AG04449 (cell line): ENCODE measurements at regions not wholly inside any gene's neighbourhood (a gene's known extent, or its start where the extent isn't known, plus 50 kb on each side); places are given as distances from the start of the nearest gene placed in this dataset.

Source experiments
- CTCF ChIA-PET: fragments of 350-600 bp; formaldehyde crosslinking; extraction: SDS; loops from one replicate; lab custom pipeline; 2021; ENCODE audit warnings: antibody characterized with exemption; lab: Yijun Ruan, JAX
- POLR2A ChIA-PET: fragments of 400-600, 350-600 bp; formaldehyde crosslinking; extraction: SDS; loops from one replicate; lab custom pipeline; 2020; ENCODE audit warnings: antibody characterized with exemption, inconsistent platforms; lab: Yijun Ruan, JAX
- DNase-seq: peaks from one replicate; pipeline ENCODE4 v3.0.0-alpha.2; 2010; ENCODE audit warnings: low read depth, low spot score
- H3K4me3 ChIP-seq: 2 replicates; pipeline ENCODE4 v1.5.1; 2011; ENCODE audit warnings: low read depth, mild to moderate bottlenecking, control low read depth, low read length
- TF ChIP-seq, protein P1 (sequence below): IDR thresholded peaks from one replicate; pipeline ENCODE4 v1.5.1; 2011; ENCODE audit warnings: mild to moderate bottlenecking, moderate library complexity, low read length, control low read depth, inconsistent platforms; ENCODE audit not compliant: insufficient read depth; ENCODE audit errors: missing control alignments

DNA sequence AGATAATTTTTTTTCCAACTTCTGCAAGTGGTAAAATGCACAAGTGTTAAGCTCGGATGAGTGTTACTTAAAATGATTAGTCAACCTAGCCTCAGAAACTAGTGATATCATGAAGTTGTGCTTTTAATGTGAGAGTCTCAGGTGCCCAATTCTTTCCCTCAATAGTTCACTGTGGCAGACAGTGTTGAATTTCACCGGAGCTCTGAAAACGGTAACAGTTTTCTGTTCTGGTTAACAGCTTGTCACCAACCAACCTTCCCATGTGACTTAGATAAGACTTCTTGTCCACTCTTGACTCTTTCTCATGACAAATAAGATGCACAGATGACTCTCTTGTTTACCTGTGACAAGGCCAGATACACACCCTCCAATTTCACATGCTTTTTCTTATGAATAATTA, 125.5 kb downstream of the OSTF1 start:
- TF ChIP-seq, protein P1, sequence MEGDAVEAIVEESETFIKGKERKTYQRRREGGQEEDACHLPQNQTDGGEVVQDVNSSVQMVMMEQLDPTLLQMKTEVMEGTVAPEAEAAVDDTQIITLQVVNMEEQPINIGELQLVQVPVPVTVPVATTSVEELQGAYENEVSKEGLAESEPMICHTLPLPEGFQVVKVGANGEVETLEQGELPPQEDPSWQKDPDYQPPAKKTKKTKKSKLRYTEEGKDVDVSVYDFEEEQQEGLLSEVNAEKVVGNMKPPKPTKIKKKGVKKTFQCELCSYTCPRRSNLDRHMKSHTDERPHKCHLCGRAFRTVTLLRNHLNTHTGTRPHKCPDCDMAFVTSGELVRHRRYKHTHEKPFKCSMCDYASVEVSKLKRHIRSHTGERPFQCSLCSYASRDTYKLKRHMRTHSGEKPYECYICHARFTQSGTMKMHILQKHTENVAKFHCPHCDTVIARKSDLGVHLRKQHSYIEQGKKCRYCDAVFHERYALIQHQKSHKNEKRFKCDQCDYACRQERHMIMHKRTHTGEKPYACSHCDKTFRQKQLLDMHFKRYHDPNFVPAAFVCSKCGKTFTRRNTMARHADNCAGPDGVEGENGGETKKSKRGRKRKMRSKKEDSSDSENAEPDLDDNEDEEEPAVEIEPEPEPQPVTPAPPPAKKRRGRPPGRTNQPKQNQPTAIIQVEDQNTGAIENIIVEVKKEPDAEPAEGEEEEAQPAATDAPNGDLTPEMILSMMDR = no peak
- ChIA-PET CTCF (no interaction called here), POLR2A (no interaction called here)
- DNase-seq = no peak
- no peak overlapping the region for H3K4me3 ChIP-seq

DNA sequence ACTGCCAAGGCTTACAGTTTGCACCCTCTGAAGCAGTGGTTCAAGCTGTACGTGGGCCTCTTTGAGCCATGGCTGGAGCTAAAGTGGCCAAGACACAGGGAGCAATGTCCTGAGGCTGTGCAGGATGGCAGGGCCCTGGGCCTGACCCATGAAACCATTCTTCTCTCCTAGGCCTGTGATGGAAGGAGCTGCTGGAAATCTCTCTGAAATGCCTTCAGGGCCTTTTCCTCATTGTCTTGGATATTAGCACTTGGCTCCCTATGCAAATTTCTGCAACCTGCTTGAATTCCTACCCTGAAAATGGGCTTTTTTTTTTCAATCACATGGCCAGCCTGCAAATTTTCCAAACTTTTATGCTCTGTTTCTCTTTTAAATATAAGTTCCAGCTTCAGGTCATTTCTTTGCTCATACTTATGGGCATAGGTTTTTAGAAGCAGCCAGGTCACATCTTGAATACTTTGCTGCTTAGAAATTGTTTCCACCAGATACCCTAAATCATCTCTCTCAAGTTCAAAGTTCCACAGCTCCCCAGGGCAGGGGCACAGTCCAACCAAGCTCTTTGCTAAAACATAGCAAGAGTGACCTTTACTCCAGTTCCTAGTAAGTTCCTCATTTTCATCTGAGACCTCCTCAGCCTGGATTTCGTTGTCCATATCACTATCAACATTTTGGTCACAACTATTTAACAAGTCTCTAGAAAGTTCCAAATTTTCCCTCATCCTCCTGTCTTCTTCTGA, 138.3 kb downstream of the OSTF1 start:
- no peak overlapping the region for H3K4me3 ChIP-seq
- DNase-seq = no peak
- POLR2A ChIA-PET = no interaction called here
- TF ChIP-seq, protein P1 = no peak
- CTCF ChIA-PET = no interaction called here

DNA sequence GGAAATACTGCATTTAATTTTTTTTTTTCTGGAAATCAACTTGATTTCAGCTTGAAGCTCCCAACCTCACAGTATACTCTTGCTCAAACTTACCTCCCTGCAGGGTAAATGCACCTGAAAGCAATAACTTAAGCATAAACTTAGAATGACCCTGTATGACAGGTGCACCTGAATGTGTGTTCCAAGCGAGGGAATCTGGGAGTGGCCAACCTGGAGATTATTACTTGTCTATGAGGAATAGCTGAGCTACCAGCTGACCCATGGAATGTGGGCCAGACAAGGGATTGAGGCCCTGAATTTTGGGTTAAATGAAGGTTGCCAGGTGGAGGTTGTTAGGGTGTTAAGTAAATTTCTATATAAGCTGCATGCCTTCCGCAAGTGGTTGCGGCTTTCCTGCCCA, 140.6 kb downstream of the OSTF1 start:
- CTCF ChIA-PET = interaction anchor here (0.8 kb wide), 1 partner anchor 28 kb away, joined by 3 read pairs; no protein-coding TSS in a partner anchor
- no peak for DNase-seq
- POLR2A ChIA-PET = no interaction called here
- TF ChIP-seq, protein P1 = no peak
- no peak overlapping the region for H3K4me3 ChIP-seq

DNA sequence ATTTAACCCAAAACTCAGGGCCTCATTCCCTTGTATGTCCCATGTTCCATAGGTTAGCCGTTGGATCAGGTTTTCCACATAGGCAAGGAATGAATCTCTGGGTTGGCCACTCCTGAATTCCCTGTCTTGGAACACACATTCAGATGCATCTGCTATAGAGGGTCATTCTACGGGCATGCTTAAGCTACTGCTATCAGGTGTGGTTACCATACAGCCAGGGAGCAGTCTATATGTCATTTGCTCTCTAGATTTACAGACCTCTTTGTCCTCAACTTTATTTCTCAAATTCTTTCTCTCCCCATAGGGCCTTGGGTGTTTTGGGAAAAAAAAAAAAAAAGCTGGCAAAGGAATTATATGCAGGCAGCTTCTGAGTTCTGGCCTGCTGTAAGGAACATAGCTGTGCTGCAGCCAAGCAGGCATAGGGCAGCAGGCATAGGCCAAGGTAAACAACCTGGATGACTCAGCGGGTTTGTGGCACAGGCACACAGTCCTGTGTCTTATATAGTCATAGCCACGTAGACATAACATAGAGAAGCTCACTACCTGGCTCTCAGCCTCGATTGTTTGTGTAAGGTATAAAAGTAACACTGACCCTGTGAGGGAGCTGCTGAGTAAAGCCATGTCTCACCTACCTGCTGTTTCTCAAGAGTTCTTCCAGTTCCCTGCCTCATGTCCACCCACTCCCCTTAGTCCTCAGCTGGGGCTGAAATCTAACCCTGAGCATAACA, 141.5 kb downstream of the OSTF1 start:
- POLR2A ChIA-PET = no interaction called here
- no peak overlapping the region for H3K4me3 ChIP-seq
- CTCF ChIA-PET = interaction anchor here (0.8 kb wide), 1 partner anchor 28 kb away, joined by 3 read pairs; no protein-coding TSS in a partner anchor
- TF ChIP-seq, protein P1 = no peak
- no peak for DNase-seq

DNA sequence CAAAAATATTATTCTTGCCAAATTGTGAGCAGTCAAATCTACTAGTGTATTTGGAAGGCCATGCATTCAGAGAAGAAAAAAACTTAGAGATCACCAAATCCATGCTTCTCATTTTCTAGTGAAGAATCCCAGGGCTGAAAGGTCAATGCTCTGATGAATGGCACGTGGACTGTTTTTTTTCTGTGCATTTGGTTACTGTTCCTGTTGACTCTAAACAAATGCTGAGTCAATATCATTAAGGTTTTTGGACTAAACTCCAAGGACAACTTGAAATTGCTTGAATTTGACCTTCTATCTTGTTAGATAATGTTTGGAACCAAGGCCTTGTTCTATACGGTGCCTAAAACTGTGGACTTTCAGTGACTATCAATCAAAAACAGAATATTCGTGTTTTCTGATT, 142.2 kb downstream of the OSTF1 start:
- DNase-seq = no peak
- CTCF ChIA-PET = interaction anchor here (0.8 kb wide), 1 partner anchor 29 kb away, joined by 3 read pairs; no protein-coding TSS in a partner anchor
- TF ChIP-seq, protein P1 = no peak
- POLR2A ChIA-PET = no interaction called here
- H3K4me3 ChIP-seq = no peak overlapping the region

DNA sequence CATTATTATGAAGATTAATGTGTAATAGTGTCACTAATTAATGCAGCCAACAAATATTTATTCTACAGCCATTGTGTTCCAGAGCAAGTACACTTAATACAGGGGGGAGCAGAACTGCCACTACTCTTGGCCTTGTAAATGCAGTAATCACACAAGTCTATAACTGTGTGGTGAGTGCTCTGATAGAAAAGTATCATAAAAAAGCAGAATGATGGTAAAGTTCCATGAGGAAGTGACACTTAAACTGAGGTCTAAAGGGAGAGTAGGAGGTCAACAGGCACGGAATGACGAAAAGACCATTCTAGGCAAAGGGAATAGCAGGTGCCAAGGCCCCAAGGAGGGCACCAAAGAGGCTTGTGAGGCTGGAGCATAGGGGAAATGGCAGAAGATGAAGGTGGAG, 142.9 kb downstream of the OSTF1 start:
- ChIA-PET POLR2A (no interaction called here), CTCF (no interaction called here)
- no peak for DNase-seq
- H3K4me3 ChIP-seq = no peak overlapping the region
- TF ChIP-seq, protein P1 = no peak
